DND-41 (cell line): ENCODE measurements at regions not wholly inside any gene's neighbourhood (a gene's known extent, or its start where the extent isn't known, plus 50 kb on each side); places are given as distances from the start of the nearest gene placed in this dataset.

Experiments used
- ATAC-seq: fragments of 200-7000 bp; cut with Tn5 transposase; 3 replicates; pipeline ENCODE4 v1.9.1; 2021; ENCODE audit warnings: low read depth; ENCODE audit not compliant: insufficient read depth
- DNase-seq: peaks from one replicate; pipeline ENCODE4 v3.0.0-alpha.2; 2020
- H2AFZ ChIP-seq: 2 replicates; pipeline ENCODE4 v1.6.0; 2012; ENCODE audit warnings: low read depth, low read length
- H3K27ac ChIP-seq: 2 replicates; pipeline ENCODE4 v1.5.1; 2012; ENCODE audit warnings: low read length, inconsistent platforms
- H3K27me3 ChIP-seq: fragments of 200-600 bp; sonication (generic); 2 replicates; pipeline ENCODE4 v1.6.0; 2012; ENCODE audit warnings: low read length, mild to moderate bottlenecking, inconsistent platforms; ENCODE audit not compliant: insufficient read depth, poor library complexity
- H3K36me3 ChIP-seq: 2 replicates; pipeline ENCODE4 v1.5.1; 2012; ENCODE audit warnings: low read length, inconsistent platforms; ENCODE audit not compliant: insufficient read depth
- H3K4me1 ChIP-seq: 2 replicates; pipeline ENCODE4 v1.5.1; 2012; ENCODE audit warnings: mild to moderate bottlenecking, low read length; ENCODE audit not compliant: insufficient read depth
- H3K4me2 ChIP-seq: 2 replicates; pipeline ENCODE4 v1.6.0; 2012; ENCODE audit warnings: mild to moderate bottlenecking, moderate library complexity, low read length, inconsistent platforms; ENCODE audit not compliant: insufficient read depth
- H3K4me3 ChIP-seq, 2 experiments: fragments of 200-600 bp in 1 of 2; shearing (Covaris generic) in 1 of 2; 2 replicates each; pipeline ENCODE4 v1.5.1; 2012 to 2016; ENCODE audit warnings: inconsistent platforms in 2 of 2, low read length in 2 of 2, mild to moderate bottlenecking in 2 of 2, low read depth in 1 of 2, moderate library complexity in 1 of 2
- H3K79me2 ChIP-seq: 2 replicates; pipeline ENCODE4 v1.6.0; 2012; ENCODE audit warnings: low read length, inconsistent platforms; ENCODE audit not compliant: insufficient read depth
- H3K9ac ChIP-seq: 2 replicates; pipeline ENCODE4 v1.6.0; 2012; ENCODE audit warnings: low read depth, mild to moderate bottlenecking, inconsistent platforms, low read length, moderate library complexity
- H3K9me3 ChIP-seq: 2 replicates; pipeline ENCODE4 v1.5.1; 2012; ENCODE audit warnings: low read length, moderate library complexity, mild to moderate bottlenecking, inconsistent platforms; ENCODE audit not compliant: insufficient read depth, severe bottlenecking
- H4K20me1 ChIP-seq: 2 replicates; pipeline ENCODE4 v1.6.0; 2012; ENCODE audit warnings: low read length; ENCODE audit not compliant: insufficient read depth
- EZH2 ChIP-seq: IDR thresholded peaks from 3 replicates; pipeline ENCODE4 v1.6.1; 2012; ENCODE audit warnings: borderline replicate concordance, low read depth, mild to moderate bottlenecking, moderate library complexity, low read length, inconsistent platforms; ENCODE audit not compliant: severe bottlenecking
- TF ChIP-seq, protein P1 (sequence below): IDR thresholded peaks from 2 replicates; pipeline ENCODE4 v1.5.1; 2012; ENCODE audit warnings: borderline replicate concordance, low read length, moderate library complexity, mild to moderate bottlenecking; ENCODE audit not compliant: poor library complexity, severe bottlenecking; ENCODE audit errors: extremely low read depth

DNA sequence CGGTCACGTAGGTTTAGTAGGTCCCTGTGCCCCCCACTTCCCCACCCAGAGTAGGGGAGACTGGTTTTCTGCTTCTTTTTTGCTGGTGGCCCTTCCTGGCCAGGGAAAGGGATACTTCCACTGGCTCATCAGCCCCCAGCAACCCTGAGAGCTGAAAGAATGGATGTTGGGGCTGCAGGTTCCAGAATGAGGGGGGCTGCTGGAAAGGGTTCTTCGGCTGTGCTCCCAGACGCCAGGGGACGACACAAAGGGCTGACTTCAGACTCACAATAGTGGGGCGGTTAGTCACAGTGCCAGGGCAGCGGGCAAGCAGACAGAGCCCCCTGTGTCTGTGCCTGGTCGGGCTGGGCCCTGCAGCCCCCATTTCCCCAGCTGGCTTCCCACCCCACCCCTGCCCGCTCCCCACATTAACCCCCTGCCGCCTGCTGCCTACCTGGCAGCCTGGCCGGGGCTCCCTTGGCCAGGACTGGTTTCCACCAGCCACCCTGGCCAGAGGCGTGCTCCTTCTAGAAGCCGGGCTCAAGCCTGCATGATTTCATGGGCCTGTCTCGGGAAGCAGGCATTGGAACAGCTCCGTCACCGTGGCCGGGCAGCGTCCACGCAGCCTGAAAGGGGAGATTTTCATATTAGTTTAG lies 79.1 kb upstream of the WNT7B start:
- Histone ChIP-seq H3K9me3 (no peaks in the 10 kb centered on the region), H3K79me2 (peaks cover 89% of the 10 kb centered on the region), H3K27ac (peak overlapping the region; percentile 87), H2AFZ (no peak overlapping the region), H3K4me1 (peaks cover 63% of the 10 kb centered on the region), H3K4me2 (peak overlapping the region; percentile 82), H3K27me3 (no peaks in the 10 kb centered on the region), H3K36me3 (peaks cover 8% of the 10 kb centered on the region), H4K20me1 (no peaks in the 10 kb centered on the region), H3K4me3 (no peak overlapping the region), H3K9ac (peak overlapping the region; percentile 95)
- no peak for ATAC-seq
- TF ChIP-seq EZH2: no peak
- TF ChIP-seq, protein P1, sequence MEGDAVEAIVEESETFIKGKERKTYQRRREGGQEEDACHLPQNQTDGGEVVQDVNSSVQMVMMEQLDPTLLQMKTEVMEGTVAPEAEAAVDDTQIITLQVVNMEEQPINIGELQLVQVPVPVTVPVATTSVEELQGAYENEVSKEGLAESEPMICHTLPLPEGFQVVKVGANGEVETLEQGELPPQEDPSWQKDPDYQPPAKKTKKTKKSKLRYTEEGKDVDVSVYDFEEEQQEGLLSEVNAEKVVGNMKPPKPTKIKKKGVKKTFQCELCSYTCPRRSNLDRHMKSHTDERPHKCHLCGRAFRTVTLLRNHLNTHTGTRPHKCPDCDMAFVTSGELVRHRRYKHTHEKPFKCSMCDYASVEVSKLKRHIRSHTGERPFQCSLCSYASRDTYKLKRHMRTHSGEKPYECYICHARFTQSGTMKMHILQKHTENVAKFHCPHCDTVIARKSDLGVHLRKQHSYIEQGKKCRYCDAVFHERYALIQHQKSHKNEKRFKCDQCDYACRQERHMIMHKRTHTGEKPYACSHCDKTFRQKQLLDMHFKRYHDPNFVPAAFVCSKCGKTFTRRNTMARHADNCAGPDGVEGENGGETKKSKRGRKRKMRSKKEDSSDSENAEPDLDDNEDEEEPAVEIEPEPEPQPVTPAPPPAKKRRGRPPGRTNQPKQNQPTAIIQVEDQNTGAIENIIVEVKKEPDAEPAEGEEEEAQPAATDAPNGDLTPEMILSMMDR: no peak
- no peak for DNase-seq

DNA sequence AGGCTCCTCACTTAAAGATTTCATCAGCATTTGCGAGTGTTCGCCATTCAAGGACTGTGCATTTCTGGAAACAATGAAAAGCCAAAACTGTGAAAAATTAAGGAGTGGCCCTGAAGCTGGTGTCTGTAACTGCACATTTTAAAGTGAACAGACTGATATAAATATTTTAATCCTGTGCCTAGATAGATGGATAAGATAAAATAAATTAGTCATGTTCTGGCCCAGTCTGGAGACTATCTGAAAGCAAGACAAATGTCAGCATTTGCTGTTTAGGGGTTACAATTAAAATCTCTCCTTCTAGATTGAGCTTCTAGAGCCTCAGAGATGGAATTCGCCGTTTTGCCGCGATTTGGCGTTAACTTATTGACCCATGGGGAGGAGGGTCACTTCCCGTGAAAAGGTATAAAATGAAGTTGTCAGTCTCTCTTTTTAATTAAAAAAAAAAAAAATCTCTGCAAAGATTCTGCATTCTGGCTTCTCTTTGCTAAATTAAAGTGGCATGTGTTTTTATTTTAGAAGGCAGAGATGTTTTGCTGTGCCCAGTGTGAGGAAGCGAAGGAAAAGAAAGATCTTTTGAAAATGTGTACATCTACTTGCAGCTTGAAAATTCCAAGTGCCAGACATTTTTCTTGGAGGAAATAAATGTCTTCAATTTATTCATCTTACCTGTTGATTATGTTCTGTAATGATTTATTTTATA lies 79.7 kb upstream of the WNT7B start:
- Histone ChIP-seq H3K27ac (peak overlapping the region; percentile 52), H3K36me3 (peaks cover 8% of the 10 kb centered on the region), H3K9ac (peak overlapping the region; percentile 95), H3K4me3 (no peak overlapping the region), H4K20me1 (no peaks in the 10 kb centered on the region), H2AFZ (no peak overlapping the region), H3K4me2 (peak overlapping the region; percentile 59), H3K27me3 (no peaks in the 10 kb centered on the region), H3K9me3 (no peaks in the 10 kb centered on the region), H3K4me1 (peaks cover 63% of the 10 kb centered on the region), H3K79me2 (peaks cover 94% of the 10 kb centered on the region)
- no peak for TF ChIP-seq EZH2
- TF ChIP-seq, protein P1: no peak
- DNase-seq: no peak
- no peak for ATAC-seq

DNA sequence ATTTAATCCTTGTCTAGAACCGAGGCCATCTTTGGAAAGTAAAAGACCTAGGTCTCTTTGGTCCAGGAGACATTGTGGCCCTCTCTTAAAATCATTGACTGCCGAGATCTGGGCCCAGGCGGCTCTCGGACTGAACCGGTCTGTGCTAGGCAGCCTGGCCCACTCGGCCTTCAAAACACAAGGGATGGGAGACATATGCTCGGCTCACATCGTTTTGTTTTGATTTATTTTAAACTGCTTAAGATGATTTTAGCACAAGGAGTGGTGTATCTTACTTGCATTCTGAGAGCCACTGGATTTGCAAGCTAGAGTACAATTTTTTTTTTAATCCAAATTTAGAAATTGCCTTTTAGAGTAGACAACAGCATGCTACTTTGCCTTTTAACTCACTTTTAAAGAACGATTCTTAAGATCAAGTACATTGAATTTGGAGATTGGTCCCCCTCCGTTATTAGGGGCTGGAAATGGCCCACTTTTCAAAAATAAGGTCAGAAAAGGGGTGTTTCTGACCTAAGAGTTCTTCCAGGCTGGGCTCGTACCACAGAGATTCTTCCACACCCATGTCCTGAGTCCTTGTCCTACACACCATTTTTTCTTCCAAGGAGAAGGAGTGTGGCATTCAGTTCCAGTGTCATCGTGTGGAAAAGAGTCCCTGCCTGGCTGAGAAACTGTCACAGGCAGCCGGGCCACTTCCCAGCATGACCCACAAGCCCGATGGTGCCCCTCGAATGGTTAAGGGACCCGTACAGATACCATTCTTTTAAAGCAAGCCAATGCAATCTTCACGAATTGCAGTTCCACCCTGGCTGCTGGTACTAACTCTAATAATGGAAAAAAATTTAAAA lies 80.5 kb upstream of the WNT7B start:
- ATAC-seq: peak; percentile 1; the same call in 1 of the 3 replicates

More for the DNA sequence above, 80.5 kb upstream of the WNT7B start:
- peak overlapping the region; percentile 79 for H3K27ac ChIP-seq
- peak overlapping the region in 1 of 2 experiments; percentile 48; a peak in 2 of 4 replicates for H3K4me3 ChIP-seq
- no peaks in the 10 kb centered on the region for H4K20me1 ChIP-seq
- H2AFZ ChIP-seq: peak overlapping the region; percentile 50
- H3K36me3 ChIP-seq: peaks cover 8% of the 10 kb centered on the region
- H3K27me3 ChIP-seq: no peaks in the 10 kb centered on the region
- H3K4me2 ChIP-seq: peak overlapping the region; percentile 59
- peaks cover 59% of the 10 kb centered on the region for H3K4me1 ChIP-seq
- no peak for TF ChIP-seq EZH2
- TF ChIP-seq, protein P1: no peak
- no peaks in the 10 kb centered on the region for H3K9me3 ChIP-seq
- H3K79me2 ChIP-seq: peaks cover 96% of the 10 kb centered on the region
- DNase-seq: no peak
- H3K9ac ChIP-seq: peak overlapping the region; percentile 95
